Fibroblast of the aortic adventitia (primary cell): ENCODE measurements at regions not wholly inside any gene's neighbourhood (a gene's known extent, or its start where the extent isn't known, plus 50 kb on each side); places are given as distances from the start of the nearest gene placed in this dataset.

Experiments
- DNase-seq: peaks from one replicate; pipeline ENCODE4 v3.0.0-alpha.2; 2010; ENCODE audit warnings: low read depth
- H3K4me3 ChIP-seq: 2 replicates; pipeline ENCODE4 v1.5.1; 2011; ENCODE audit warnings: low read depth, mild to moderate bottlenecking, control low read depth, low read length, moderate library complexity
- CTCF ChIP-seq: IDR thresholded peaks from 2 replicates; pipeline ENCODE4 v1.5.1; 2011; ENCODE audit warnings: mild to moderate bottlenecking, low read length, control low read depth, inconsistent platforms; ENCODE audit not compliant: insufficient read depth

GRCh38 chr16:55390630-55391237, 66.7 kb downstream of the IRX6 start:
- no peak overlapping the region for H3K4me3 ChIP-seq
- DNase-seq, result no peak
- no peak for TF ChIP-seq CTCF

- no peak for DNase-seq
- no peak for TF ChIP-seq CTCF
- H3K4me3 ChIP-seq, result no peak overlapping the region
Measured at GRCh38 chr16:55391760-55392375, 67.9 kb downstream of the IRX6 start.

GRCh38 chr16:55392701-55393100, 68.7 kb downstream of the IRX6 start:
- DNase-seq, result no peak
- no peak for TF ChIP-seq CTCF
- H3K4me3 ChIP-seq, result no peak overlapping the region

- no peak for DNase-seq
- H3K4me3 ChIP-seq, result no peak overlapping the region
- no peak for TF ChIP-seq CTCF
Measured at GRCh38 chr16:55393991-55394390, 70.0 kb downstream of the IRX6 start.

GRCh38 chr16:55398762-55399161, 74.8 kb downstream of the IRX6 start:
- no peak for TF ChIP-seq CTCF
- no peak for DNase-seq
- no peak overlapping the region for H3K4me3 ChIP-seq

- no peak for TF ChIP-seq CTCF
- no peak for DNase-seq
Measured at GRCh38 chr16:55399911-55400310, 75.9 kb downstream of the IRX6 start.

GRCh38 chr16:55401046-55401445, 77.0 kb downstream of the IRX6 start:
- no peak overlapping the region for H3K4me3 ChIP-seq
- no peak for TF ChIP-seq CTCF
- no peak for DNase-seq

More at GRCh38 chr16:55399911-55400310, 75.9 kb downstream of the IRX6 start:
- H3K4me3 ChIP-seq, result no peak overlapping the region
